Colonic mucosa (tissue), 4 donors: ENCODE measurements at regions not wholly inside any gene's neighbourhood (a gene's known extent, or its start where the extent isn't known, plus 50 kb on each side); places are given as distances from the start of the nearest gene placed in this dataset.
"Not testable (repeated sequence)": the region's sequence is repeated elsewhere in the genome, so short reads cannot be mapped to it uniquely, and the experiment has no call there.

ENCODE experiments used
- DNase-seq: peaks from one replicate; pipeline ENCODE4 v3.0.0-alpha.2; 2020
- H3K27ac ChIP-seq: fragments of 200-600 bp; one replicate; pipeline ENCODE4 v1.8.0; 2021
- H3K27me3 ChIP-seq: fragments of 200-600 bp; one replicate; pipeline ENCODE4 v1.8.0; 2021
- H3K36me3 ChIP-seq: fragments of 200-600 bp; one replicate; pipeline ENCODE4 v1.8.0; 2021
- H3K4me1 ChIP-seq: fragments of 200-600 bp; one replicate; pipeline ENCODE4 v1.8.0; 2021; ENCODE audit warnings: mild to moderate bottlenecking
- H3K4me3 ChIP-seq: fragments of 200-600 bp; one replicate; pipeline ENCODE4 v1.8.0; 2021
- H3K9ac ChIP-seq, 2 donors: one replicate each; pipeline ENCODE4 v1.7.0; 2013; ENCODE audit warnings: control low read depth in 2 of 2, low read depth in 2 of 2, low read length in 2 of 2
- H3K9me3 ChIP-seq: fragments of 200-600 bp; one replicate; pipeline ENCODE4 v1.8.0; 2021
- intact Hi-C: fragments of 100-400 bp; cut with DNase I; formaldehyde crosslinking; loops from one replicate; pipeline ENCODE4 v1.14.1; 2022
- TF ChIP-seq, protein P1 (sequence below): fragments of 200-600 bp; IDR thresholded peaks from one replicate; pipeline ENCODE4 v1.8.0; 2022; ENCODE audit warnings: antibody characterized with exemption, mild to moderate bottlenecking
- donor health status: healthy.
- donor health status: DM: no; HTN: no; CAD: no.
- donor health status: DM: no; HTN: no; CAD: no.

- intact Hi-C loops = no loop called here
Observed at GRCh38 chr2:146413086-146413610, 1431.7 kb upstream of the ACVR2A start.

DNA sequence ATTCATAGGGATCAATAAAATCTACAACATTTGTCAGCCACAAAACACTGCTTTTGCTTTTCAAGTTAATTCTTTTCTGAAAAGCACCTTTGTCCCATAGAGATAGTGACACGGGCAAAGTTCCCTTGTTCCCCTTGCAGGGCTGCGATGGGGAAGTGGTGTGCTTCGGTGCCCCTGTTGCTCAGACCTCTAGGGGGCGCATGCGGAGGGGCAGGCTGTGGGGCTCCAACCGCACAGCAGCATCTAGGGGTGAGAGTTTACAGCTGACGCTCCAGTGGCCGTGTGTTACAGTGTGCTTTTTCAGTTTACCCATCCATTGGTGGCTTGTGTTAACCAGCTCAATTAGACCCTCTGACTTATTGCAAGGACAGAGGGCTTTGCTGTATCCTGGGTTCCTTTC lies 1432.2 kb upstream of the ACVR2A start:
- intact Hi-C loops = no loop called here
- Histone ChIP-seq H3K4me3 (no peak overlapping the region), H3K27ac (no peak overlapping the region), H3K9ac (no peak overlapping the region), H3K9me3 (no peaks in the 10 kb centered on the region), H3K27me3 (no peaks in the 10 kb centered on the region), H3K4me1 (no peaks in the 10 kb centered on the region), H3K36me3 (no peaks in the 10 kb centered on the region)
- no peak for DNase-seq
- TF ChIP-seq, protein P1, sequence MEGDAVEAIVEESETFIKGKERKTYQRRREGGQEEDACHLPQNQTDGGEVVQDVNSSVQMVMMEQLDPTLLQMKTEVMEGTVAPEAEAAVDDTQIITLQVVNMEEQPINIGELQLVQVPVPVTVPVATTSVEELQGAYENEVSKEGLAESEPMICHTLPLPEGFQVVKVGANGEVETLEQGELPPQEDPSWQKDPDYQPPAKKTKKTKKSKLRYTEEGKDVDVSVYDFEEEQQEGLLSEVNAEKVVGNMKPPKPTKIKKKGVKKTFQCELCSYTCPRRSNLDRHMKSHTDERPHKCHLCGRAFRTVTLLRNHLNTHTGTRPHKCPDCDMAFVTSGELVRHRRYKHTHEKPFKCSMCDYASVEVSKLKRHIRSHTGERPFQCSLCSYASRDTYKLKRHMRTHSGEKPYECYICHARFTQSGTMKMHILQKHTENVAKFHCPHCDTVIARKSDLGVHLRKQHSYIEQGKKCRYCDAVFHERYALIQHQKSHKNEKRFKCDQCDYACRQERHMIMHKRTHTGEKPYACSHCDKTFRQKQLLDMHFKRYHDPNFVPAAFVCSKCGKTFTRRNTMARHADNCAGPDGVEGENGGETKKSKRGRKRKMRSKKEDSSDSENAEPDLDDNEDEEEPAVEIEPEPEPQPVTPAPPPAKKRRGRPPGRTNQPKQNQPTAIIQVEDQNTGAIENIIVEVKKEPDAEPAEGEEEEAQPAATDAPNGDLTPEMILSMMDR = no peak

More at GRCh38 chr2:146413086-146413610, 1431.7 kb upstream of the ACVR2A start:
- no peak overlapping the region for H3K9ac ChIP-seq
- no peak overlapping the region for H3K4me3 ChIP-seq
- no peak overlapping the region for H3K27ac ChIP-seq
- TF ChIP-seq, protein P1 = no peak
- H3K27me3 ChIP-seq = no peaks in the 10 kb centered on the region
- no peak for DNase-seq
- no peaks in the 10 kb centered on the region for H3K36me3 ChIP-seq
- H3K4me1 ChIP-seq = no peaks in the 10 kb centered on the region
- H3K9me3 ChIP-seq = no peaks in the 10 kb centered on the region

GRCh38 chr2:146405402-146406309 lies 1439.2 kb upstream of the ACVR2A start:
- H3K4me3 ChIP-seq, H3K9ac ChIP-seq, H3K27me3 ChIP-seq, H3K4me1 ChIP-seq, H3K36me3 ChIP-seq, intact Hi-C loops, DNase-seq, H3K27ac ChIP-seq, H3K9me3 ChIP-seq: not testable (repeated sequence)

- H3K27me3 ChIP-seq, H3K9ac ChIP-seq, H3K4me1 ChIP-seq, H3K27ac ChIP-seq, H3K9me3 ChIP-seq, intact Hi-C loops, DNase-seq, H3K4me3 ChIP-seq, H3K36me3 ChIP-seq: not testable (repeated sequence)
Observed at GRCh38 chr2:146403546-146404160, 1441.2 kb upstream of the ACVR2A start.

GRCh38 chr2:146392631-146393030 lies 1452.2 kb upstream of the ACVR2A start:
- H3K4me3 ChIP-seq = no peak overlapping the region
- TF ChIP-seq, protein P1 = no peak
- no peak for DNase-seq
- intact Hi-C loops = no loop called here
- no peaks in the 10 kb centered on the region for H3K36me3 ChIP-seq
- no peak overlapping the region for H3K9ac ChIP-seq
- no peak overlapping the region for H3K27ac ChIP-seq
- no peaks in the 10 kb centered on the region for H3K4me1 ChIP-seq
- H3K9me3 ChIP-seq = no peaks in the 10 kb centered on the region
- no peaks in the 10 kb centered on the region for H3K27me3 ChIP-seq

DNA sequence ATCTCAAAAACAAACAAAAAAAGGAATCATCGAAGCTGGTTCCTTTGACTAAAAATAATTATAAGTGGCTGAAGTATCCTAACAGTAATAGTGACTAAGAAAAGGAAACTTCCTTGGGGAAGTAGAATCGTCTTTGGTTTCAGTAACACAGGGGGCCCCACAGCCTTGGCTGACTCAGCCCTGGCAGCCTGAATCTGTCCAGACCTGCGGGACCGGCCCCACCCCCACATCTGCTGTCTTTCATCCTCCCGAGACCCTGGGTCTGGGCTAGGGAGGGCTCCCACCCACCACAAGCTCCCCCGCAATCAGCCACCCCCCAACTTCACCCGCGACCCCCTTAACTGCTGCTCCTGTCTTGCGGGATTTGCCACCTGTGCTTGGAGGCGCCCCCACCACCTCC lies 1452.6 kb upstream of the ACVR2A start:
- H3K9me3 ChIP-seq = no peaks in the 10 kb centered on the region
- H3K27ac ChIP-seq = no peak overlapping the region
- H3K9ac ChIP-seq = no peak overlapping the region
- TF ChIP-seq, protein P1 = no peak
- H3K27me3 ChIP-seq = no peaks in the 10 kb centered on the region
- H3K36me3 ChIP-seq = no peaks in the 10 kb centered on the region
- H3K4me1 ChIP-seq = no peaks in the 10 kb centered on the region
- H3K4me3 ChIP-seq = no peak overlapping the region
- no peak for DNase-seq
- intact Hi-C loops = no loop called here
